ENCODE measurements at regions not wholly inside any gene's neighbourhood (a gene's known extent, or its start where the extent isn't known, plus 50 kb on each side); places are given as distances from the start of the nearest gene placed in this dataset.
A peak's percentile ranks its signal among the peaks of the same experiment; 100 is the strongest.

GRCh38 chr1:194952171-194952570 lies 1656.1 kb downstream of the KCNT2 start:
- Mint-ChIP-seq H3K27me3 (ENCODE audit: insufficient read depth, unreplicated experiment) (no peaks in the 10 kb centered on the region), H3K4me3 (ENCODE audit: unreplicated experiment) (no peak overlapping the region), H3K27ac (ENCODE audit: unreplicated experiment) (no peak overlapping the region), H3K4me1 (ENCODE audit: low read depth, unreplicated experiment) (no peaks in the 10 kb centered on the region), H3K36me3 (ENCODE audit: insufficient read depth, unreplicated experiment) (no peaks in the 10 kb centered on the region), H3K9me3 (ENCODE audit: unreplicated experiment) (no peaks in the 10 kb centered on the region)
- Histone ChIP-seq H3K36me3 (ENCODE audit: control insufficient read depth, insufficient read depth, low read length) (no peaks in the 10 kb centered on the region), H3K4me1 (no peaks in the 10 kb centered on the region), H3K9me3 (no peaks in the 10 kb centered on the region), H3K4me3 (ENCODE audit: low read depth, low read length) (no peak overlapping the region), H3K27me3 (replicated peaks; ENCODE audit: control insufficient read depth, insufficient read depth, low read length) (no peaks in the 10 kb centered on the region)
- ChIA-PET POLR2A (no interaction called here), CTCF (no interaction called here)
- no peak for DNase-seq
- no peak for TF ChIP-seq CTCF (IDR thresholded peaks at IDR 0.05; ENCODE audit: insufficient read depth in 1 of 2, low read depth in 1 of 2, low read length in 1 of 2, severe bottlenecking in 1 of 2, unreplicated experiment in 1 of 2)
- BruUV-seq (replicated peaks): no TSS peak
- intact Hi-C loops (cut with micrococcal nuclease; ENCODE audit: unreplicated experiment): no loop called here

GRCh38 chr1:194950584-194950983 lies 1657.7 kb downstream of the KCNT2 start:
- Histone ChIP-seq H3K36me3 (ENCODE audit: control insufficient read depth, insufficient read depth, low read length) (no peaks in the 10 kb centered on the region), H3K9me3 (no peaks in the 10 kb centered on the region), H3K27me3 (replicated peaks; ENCODE audit: control insufficient read depth, insufficient read depth, low read length) (no peaks in the 10 kb centered on the region), H3K4me3 (ENCODE audit: low read depth, low read length) (no peak overlapping the region), H3K4me1 (no peaks in the 10 kb centered on the region)
- ChIA-PET CTCF (no interaction called here), POLR2A (no interaction called here)
- no peaks in the 10 kb centered on the region for H3K9me3 Mint-ChIP-seq (ENCODE audit: unreplicated experiment)
- DNase-seq: no peak
- H3K27me3 Mint-ChIP-seq (ENCODE audit: insufficient read depth, unreplicated experiment): no peaks in the 10 kb centered on the region
- H3K36me3 Mint-ChIP-seq (ENCODE audit: insufficient read depth, unreplicated experiment): no peaks in the 10 kb centered on the region
- no peaks in the 10 kb centered on the region for H3K4me1 Mint-ChIP-seq (ENCODE audit: low read depth, unreplicated experiment)
- H3K27ac Mint-ChIP-seq (ENCODE audit: unreplicated experiment): no peak overlapping the region
- BruUV-seq (replicated peaks): no TSS peak
- H3K4me3 Mint-ChIP-seq (ENCODE audit: unreplicated experiment): no peak overlapping the region
- no peak for TF ChIP-seq CTCF (IDR thresholded peaks at IDR 0.05; ENCODE audit: insufficient read depth in 1 of 2, low read depth in 1 of 2, low read length in 1 of 2, severe bottlenecking in 1 of 2, unreplicated experiment in 1 of 2)
- intact Hi-C loops (cut with micrococcal nuclease; ENCODE audit: unreplicated experiment): no loop called here

- intact Hi-C loops (cut with micrococcal nuclease; ENCODE audit: unreplicated experiment): no loop called here
Measured at GRCh38 chr1:194940336-194941030, 1667.8 kb downstream of the KCNT2 start.

More at GRCh38 chr1:194940336-194941030, 1667.8 kb downstream of the KCNT2 start:
- Histone ChIP-seq H3K36me3 (ENCODE audit: control insufficient read depth, insufficient read depth, low read length) (no peaks in the 10 kb centered on the region), H3K4me3 (ENCODE audit: low read depth, low read length) (no peak overlapping the region), H3K27me3 (replicated peaks; ENCODE audit: control insufficient read depth, insufficient read depth, low read length) (no peaks in the 10 kb centered on the region), H3K9me3 (no peaks in the 10 kb centered on the region), H3K4me1 (no peaks in the 10 kb centered on the region)
- no peak for TF ChIP-seq CTCF (IDR thresholded peaks at IDR 0.05; ENCODE audit: insufficient read depth in 1 of 2, low read depth in 1 of 2, low read length in 1 of 2, severe bottlenecking in 1 of 2, unreplicated experiment in 1 of 2)
- H3K27me3 Mint-ChIP-seq (ENCODE audit: insufficient read depth, unreplicated experiment): no peaks in the 10 kb centered on the region
- POLR2A ChIA-PET: no interaction called here
- no TSS peak for BruUV-seq (replicated peaks)
- H3K9me3 Mint-ChIP-seq (ENCODE audit: unreplicated experiment): no peaks in the 10 kb centered on the region
- H3K27ac Mint-ChIP-seq (ENCODE audit: unreplicated experiment): peak overlapping the region; percentile 61
- H3K4me3 Mint-ChIP-seq (ENCODE audit: unreplicated experiment): no peak overlapping the region
- H3K36me3 Mint-ChIP-seq (ENCODE audit: insufficient read depth, unreplicated experiment): no peaks in the 10 kb centered on the region
- DNase-seq: no peak
- no peaks in the 10 kb centered on the region for H3K4me1 Mint-ChIP-seq (ENCODE audit: low read depth, unreplicated experiment)
- CTCF ChIA-PET: no interaction called here
